ENCODE measurements at regions not wholly inside any gene's neighbourhood (a gene's known extent, or its start where the extent isn't known, plus 50 kb on each side); places are given as distances from the start of the nearest gene placed in this dataset.
"Not testable (repeated sequence)": the region's sequence is repeated elsewhere in the genome, so short reads cannot be mapped to it uniquely, and the experiment has no call there.

DNA sequence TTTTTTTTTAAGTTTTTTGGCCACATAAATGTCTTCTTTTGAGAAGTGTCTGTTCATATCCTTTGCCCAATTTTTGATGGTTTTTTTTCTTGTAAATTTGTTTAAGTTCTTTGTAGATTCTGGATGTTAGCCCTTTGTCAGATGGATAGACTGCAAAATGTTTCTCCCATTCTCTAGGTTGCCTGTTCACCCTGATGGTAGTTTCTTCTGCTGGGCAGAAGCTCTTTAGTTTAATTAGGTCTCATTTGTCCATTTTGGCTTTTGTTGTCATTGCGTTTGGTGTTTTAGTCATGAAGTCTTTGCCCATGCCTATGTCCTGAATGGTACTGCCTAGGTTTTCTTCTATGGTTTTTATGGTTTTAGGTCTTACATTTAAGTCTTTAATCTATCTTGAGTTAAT is 320.9 kb upstream of the SETBP1 start:
- DNase-seq: not testable (repeated sequence)

DNA sequence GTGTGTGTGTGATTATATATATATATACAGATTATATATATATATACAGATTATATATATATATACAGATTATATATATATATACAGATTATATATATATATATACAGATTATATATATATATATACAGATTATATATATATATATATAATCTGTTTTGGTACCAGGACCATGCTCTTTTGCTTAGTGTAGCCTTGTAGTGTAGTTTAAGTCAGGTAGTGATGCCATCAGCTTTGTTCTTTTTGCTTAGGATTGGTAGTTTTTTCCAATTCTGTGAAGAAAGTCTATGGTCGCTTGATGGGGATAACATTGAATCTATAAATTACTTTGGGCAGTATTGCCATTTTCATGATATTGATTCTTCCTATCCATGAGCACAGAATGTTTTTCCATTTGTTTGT is 318.5 kb upstream of the SETBP1 start:
- not testable (repeated sequence) for DNase-seq

DNA sequence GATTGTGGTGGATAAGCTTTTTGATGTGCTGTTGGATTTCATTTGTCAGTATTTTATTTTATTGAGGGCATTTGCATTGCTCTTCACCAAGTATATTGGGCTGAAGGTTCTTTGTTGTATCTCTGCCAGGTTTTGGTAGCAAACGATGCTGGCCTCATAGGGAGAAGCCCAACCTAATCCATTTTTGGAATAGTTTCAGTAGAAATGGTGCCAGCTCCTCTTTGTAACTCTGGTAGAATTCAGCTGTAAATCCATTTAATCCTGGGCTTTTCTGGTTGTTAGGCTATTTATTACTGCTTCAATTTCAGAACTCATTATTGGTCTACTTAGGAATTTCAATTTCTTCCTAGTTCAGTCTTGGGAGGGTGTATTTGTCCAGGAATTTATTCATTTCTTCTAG is 309.8 kb upstream of the SETBP1 start:
- no peak for DNase-seq

- DNase-seq: no peak
These were observed 305.7 kb upstream of the SETBP1 start for GRCh38 chr18:44374966-44375365.

DNA sequence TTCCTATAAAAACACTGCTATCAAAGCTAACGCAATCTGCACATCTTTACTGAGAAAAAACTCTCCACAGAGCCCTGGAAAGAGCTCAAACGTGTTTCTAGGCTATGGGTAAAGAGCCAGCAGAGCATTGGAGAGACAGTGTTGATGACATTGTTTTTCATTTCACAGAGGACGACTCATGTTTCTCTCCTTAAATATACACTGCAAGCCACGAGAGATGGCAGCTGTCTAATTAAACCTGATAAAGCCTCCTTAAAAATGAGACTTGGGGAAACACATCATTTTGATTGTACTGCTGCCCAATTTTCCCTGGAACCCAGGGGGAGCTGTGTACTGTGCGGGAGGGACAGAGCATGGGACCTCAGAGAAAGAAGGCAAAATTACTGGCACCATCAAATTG is 294.3 kb upstream of the SETBP1 start:
- no peak for DNase-seq

- no peak for DNase-seq
These were observed 292.4 kb upstream of the SETBP1 start for GRCh38 chr18:44388329-44388728.

GRCh38 chr18:44392933-44393332 is 287.8 kb upstream of the SETBP1 start:
- DNase-seq: no peak

GRCh38 chr18:44393406-44393805 is 287.3 kb upstream of the SETBP1 start:
- no peak for DNase-seq

- DNase-seq: no peak
These were observed 284.1 kb upstream of the SETBP1 start for GRCh38 chr18:44396550-44396949.

DNA sequence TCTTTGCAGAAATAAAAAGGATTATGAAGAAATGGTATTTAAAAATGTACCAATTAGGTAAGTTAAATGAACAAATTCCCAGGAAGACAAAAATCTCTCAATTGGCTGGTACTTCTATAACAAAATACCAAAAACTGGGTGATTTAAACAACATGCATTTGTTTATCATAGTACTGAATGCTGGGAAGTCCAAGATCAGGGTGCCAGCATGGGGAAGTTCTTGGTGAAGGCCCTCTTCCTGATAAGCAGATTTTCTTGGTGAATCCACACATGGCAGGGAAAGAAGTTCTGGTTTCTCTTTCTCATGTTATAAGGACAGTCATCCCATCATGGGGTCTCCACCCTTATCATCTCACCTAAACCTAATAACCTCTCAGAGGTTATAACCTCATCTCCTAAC is 271.6 kb upstream of the SETBP1 start:
- DNase-seq: no peak

DNA sequence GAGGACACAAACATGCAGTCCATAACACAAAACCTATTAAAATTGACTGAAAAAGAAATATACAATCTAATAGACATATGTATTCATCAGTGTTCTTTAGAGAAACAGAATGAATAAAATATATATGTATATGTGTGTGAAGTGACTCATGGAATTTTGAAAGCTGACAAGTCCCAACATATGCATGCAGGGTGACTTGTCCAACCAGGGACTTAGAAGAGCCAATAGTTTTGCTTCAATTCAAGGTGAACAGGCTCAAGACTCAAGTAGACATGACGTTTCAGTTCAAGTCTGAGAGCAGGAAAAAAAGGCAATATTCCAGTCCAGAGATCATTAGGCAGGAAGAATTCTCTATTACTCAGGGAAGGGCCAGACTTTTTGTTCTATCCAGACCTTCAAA is 271.2 kb upstream of the SETBP1 start:
- DNase-seq: no peak

DNA sequence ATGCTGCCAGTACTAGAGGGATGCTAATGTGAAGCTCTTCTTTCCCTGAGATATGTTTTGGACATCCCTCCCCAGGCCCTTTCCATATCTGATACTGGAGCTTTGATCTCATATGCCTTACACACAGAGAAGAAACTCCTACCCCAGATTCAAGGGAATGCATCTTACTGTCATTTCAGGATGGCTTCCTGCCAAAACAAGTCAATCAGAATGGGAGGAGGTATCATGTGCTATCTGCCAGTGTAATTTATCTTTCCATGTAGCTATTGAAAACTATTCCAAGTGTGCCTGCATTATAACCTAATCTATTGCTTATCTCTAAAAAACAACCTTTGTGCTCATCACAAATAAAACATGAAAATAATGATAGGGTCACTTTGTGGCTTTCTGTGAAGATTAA is 269.9 kb upstream of the SETBP1 start:
- no peak for DNase-seq

GRCh38 chr18:44411262-44411905 is 269.3 kb upstream of the SETBP1 start:
- no peak for DNase-seq

DNA sequence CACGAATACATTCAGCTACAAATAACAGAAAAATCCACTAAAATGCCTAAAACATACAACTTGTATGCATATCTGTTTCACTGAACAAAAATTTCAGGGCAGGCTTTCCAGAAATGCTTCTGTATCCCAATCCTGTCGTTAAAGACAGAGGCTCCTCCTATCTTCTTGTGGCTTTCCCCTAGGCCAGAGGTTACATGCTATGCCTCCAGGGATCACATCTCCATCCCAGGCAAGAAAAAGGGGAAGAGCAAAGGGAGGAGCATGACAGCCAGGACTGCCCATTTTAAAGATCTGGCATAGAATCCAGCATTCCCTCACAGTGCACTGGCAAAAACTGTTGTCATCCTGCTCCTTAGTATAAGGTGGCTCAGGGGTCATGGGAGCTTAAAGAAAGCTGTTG is 268.7 kb upstream of the SETBP1 start:
- DNase-seq: no peak

DNA sequence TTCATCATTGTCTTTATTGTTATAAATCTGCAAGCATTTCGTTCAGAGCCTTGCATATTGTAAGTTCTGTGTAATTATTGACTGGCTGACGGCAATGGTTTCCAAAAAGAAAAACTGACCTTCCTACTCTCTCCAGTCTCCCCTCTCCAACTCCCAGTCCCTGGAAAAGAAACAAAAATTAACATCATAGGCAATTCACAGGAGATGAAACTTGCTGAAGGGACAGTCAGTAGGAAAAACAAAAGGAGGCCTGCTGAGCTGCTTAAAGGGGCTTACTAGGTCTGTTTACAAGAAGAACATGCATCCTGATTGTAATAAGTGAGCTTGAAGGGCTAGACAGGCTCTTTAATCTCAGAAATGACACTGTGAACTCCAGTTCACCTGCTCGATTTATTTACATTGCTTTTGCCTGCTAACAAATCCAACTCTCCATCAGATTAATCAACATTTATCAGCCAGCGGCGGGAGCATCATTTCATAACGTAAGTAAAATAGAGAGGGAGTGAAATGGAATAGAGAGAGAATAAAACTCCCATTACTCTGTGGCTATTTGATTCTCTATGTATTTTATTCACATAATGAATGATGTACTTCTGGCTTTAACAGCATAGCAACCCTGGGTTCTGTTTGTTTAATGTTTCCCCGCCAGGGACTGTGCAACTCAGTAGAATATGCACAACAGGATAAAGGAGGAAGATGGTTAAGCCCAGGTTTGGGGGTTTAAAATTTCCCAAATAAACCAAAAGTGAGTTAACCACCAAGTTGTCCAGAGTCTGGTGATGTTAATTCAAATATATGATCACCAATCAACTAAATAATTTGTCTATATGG is 256.7 kb upstream of the SETBP1 start:
- DNase-seq: no peak

DNA sequence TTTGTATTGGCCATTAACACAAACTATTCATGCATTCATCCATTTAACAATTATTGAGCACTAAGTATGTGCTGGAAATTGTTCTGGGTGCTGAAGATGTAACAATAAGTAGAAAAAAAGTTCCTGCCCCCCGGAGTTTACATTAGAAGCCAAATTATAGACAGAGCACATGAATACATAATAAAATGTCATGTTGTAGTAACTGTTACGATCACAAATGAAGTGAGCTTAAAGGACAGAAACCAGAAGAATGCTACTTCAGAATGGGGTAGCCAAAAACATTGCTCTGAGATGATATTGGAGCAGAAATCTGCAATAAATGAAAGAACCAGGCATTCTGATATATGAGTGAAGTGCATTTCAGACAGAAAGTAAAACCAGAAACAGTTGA is 256.0 kb upstream of the SETBP1 start:
- DNase-seq: no peak

DNA sequence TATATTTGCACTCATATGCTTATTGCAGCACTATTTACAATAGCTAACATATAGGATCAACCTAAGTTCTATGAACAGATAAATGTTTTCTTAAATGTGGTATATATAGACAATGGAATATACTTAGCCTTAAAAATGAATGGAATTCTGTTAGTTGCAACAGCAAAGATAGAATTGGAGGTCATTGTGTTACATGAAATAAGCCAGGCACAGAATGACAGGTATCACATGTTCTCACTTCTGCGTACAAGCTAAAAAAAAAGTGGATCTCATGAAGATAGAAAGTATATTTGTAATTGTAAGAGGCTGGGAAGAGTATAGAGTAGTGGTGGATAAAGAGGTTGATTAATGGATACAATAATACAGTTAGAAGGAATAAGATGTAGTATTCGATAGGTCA is 255.5 kb upstream of the SETBP1 start:
- DNase-seq: no peak

DNA sequence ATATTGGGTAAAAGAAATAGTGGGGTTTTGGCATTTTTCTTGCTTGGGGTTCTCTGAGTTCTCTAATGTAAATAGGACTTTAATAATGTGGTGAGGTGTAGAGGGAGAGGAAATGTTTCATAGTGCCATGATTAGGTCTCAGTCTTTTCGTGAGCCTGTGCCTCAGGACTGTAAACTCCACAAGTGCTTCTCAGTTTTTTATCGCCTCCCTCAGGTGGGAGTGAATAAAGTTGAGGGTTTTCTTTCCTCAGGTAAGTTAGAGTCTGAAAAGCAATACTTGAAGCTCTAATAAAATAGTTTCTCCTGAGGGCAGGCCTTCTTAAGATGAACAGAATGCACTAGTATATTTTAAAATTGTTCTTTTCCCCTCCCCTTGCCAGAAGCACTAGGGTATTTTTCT is 243.1 kb upstream of the SETBP1 start:
- no peak for DNase-seq

DNA sequence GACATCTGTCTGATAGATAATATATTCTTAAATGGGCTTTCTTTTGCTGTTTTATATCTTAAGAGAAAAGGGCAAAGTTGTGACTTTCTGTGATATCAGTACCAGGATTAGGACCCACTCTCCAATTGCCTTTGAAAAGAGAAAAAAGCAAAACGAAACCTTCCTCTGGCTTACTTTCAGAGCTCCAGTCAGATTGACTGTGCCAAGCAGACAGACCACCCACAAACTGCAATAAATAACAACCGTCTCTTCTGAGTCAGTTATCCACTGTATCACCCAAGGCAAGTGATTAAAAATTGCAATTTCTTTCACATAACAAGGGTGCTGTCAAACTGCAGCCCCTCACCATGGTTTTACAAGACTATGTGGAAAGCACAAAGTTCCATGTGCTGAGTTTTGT is 230.5 kb upstream of the SETBP1 start:
- DNase-seq: no peak

DNA sequence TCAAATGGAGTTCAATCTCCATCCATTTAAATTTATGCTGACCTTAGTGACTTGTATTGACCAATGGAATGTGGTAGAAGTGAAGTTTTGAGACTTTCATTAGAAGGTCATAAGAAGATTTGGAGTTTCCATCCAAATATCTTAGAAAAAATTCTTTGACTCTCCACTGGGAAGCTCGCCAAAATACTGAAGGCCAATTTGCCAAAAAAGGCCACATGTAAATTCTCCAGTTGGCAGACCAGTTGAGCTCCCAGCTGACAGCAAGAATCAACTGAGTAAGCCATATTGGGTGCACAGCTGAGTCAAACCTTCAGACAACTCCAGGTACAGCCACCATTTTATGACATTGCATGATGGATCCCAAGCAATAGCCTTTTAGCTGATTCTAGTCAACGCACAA is 228.3 kb upstream of the SETBP1 start:
- no peak for DNase-seq

GRCh38 chr18:44453505-44453904 is 227.2 kb upstream of the SETBP1 start:
- DNase-seq: no peak

DNA sequence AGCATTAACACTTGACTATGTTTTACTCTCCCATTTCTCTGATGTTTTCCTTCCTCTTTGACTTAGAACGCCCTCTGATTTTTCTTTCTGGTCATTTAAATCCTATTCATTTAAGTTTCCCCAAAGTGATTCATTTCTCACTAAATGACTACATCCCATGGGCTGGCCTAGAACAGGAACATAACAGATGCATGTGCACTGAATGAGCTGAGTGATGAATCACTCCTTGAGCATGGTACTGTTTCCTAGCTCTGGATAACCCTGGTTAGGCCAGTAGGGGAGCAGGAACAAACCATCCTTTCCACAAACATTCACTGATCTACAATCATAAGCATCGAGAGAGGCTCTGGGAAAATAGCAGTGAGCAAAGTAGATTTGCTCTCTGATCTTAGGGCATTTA is 221.9 kb upstream of the SETBP1 start:
- no peak for DNase-seq

DNA sequence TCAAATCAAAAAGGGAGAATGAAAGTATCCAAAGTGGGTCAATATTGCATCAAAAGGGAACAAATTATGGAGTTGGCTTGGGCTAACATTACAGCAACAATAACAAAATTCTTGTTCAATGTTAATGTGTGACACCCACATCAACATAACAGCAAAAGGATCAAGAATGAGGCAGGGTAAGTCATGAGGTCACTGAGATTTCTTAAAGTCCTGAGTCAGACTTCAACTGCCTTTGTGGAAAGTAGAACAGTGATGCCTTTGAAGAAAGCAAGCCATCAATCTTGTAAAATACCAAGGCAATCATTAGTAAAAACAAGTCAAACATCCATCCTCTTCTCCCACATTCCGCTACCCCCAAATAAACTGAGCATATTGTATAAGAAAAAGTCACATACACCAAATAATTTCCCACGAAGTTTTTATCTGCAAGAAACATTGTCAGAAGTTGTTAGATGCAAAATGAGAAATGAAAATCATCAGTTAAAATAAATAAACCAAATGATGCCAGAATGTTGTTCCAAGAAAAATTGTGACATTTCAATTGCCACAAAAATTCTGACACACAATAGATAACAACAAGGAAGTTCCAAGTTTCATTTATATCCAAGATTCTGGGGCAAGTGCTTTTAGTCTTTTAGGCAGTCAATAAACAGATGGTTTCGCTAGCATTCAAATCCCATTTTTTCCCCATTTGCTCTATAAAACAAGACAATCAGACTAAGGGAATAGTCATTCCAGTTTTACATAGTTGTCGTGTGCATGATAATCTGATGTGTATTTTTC is 216.1 kb upstream of the SETBP1 start:
- DNase-seq: no peak

- DNase-seq: no peak
These were observed 215.3 kb upstream of the SETBP1 start for GRCh38 chr18:44465381-44465841.

Measured in CD4-positive, alpha-beta T cell treated with Interleukin-4 for 4 hours (primary cell).